ENCODE measurements at regions not wholly inside any gene's neighbourhood (a gene's known extent, or its start where the extent isn't known, plus 50 kb on each side); places are given as distances from the start of the nearest gene placed in this dataset.

DNA sequence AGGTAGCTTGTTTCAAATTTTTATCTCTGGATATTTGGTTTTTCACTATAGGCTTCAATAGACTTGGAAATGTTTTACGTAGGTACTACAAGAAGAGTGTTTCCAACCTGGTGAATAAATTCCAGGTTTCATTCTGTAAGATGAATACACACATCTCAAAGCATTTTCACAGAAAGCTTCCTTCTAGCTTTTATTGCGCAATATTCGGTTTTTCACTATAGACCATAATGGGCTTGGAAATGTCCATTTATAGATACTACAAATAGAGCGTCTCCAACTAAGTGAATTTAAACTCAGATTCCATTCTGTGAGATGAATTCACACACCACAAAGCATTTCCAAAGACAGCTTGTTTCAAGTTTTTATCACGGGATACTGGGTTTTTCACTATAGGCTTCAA lies 857.7 kb upstream of the HS3ST1 start:
- Histone ChIP-seq H3K4me1 (no peaks in the 10 kb centered on the region), H3K27me3 (no peaks in the 10 kb centered on the region), H3K9me3 (no peaks in the 10 kb centered on the region), H3K4me3 (no peak overlapping the region), H3K27ac (no peak overlapping the region), H3K36me3 (no peaks in the 10 kb centered on the region)
- DNase-seq (no peak), ATAC-seq (no peak)
- in situ Hi-C loops (cut with MboI; ENCODE audit: low sequenced_read_pairs in 4 of 4): no loop called here
- intact Hi-C loops (cut with DNase I; ENCODE audit: low total_unique reads): no loop called here
- TF ChIP-seq, protein P1, sequence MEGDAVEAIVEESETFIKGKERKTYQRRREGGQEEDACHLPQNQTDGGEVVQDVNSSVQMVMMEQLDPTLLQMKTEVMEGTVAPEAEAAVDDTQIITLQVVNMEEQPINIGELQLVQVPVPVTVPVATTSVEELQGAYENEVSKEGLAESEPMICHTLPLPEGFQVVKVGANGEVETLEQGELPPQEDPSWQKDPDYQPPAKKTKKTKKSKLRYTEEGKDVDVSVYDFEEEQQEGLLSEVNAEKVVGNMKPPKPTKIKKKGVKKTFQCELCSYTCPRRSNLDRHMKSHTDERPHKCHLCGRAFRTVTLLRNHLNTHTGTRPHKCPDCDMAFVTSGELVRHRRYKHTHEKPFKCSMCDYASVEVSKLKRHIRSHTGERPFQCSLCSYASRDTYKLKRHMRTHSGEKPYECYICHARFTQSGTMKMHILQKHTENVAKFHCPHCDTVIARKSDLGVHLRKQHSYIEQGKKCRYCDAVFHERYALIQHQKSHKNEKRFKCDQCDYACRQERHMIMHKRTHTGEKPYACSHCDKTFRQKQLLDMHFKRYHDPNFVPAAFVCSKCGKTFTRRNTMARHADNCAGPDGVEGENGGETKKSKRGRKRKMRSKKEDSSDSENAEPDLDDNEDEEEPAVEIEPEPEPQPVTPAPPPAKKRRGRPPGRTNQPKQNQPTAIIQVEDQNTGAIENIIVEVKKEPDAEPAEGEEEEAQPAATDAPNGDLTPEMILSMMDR (IDR thresholded peaks at IDR 0.05 in 4 of 5, conservative IDR thresholded peaks at IDR 0.05 in 1 of 5): no peak
- TF ChIP-seq POLR2A (IDR thresholded peaks at IDR 0.05): no peak

DNA sequence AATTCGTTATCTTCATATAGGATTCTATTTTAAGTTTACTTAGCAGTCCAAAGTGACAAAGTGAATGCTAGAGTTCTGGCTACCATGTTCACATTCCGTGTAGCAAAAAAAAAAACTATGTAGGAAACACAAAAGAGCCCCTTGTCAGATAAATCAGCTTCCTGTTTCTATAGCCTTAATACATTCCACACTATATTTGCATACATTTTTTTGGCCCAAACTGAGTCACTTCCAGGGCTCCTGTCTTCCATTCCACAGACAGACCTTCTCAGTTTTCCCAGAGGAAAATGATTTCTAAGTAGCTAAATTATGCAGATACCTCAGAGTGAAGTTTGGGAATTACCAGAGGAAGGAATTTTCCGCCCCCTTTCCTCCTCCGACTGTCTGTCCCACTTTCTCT lies 841.9 kb upstream of the HS3ST1 start:
- Histone ChIP-seq H3K27me3 (no peaks in the 10 kb centered on the region), H3K4me1 (no peaks in the 10 kb centered on the region), H3K36me3 (no peaks in the 10 kb centered on the region), H3K9me3 (no peaks in the 10 kb centered on the region), H3K4me3 (no peak overlapping the region), H3K27ac (no peak overlapping the region)
- TF ChIP-seq, protein P1 (IDR thresholded peaks at IDR 0.05 in 4 of 5, conservative IDR thresholded peaks at IDR 0.05 in 1 of 5): no peak
- TF ChIP-seq POLR2A (IDR thresholded peaks at IDR 0.05): no peak
- intact Hi-C loops (cut with DNase I; ENCODE audit: low total_unique reads) (no loop called here), in situ Hi-C loops (cut with MboI; ENCODE audit: low sequenced_read_pairs in 4 of 4) (no loop called here)
- ATAC-seq (no peak), DNase-seq (no peak)

DNA sequence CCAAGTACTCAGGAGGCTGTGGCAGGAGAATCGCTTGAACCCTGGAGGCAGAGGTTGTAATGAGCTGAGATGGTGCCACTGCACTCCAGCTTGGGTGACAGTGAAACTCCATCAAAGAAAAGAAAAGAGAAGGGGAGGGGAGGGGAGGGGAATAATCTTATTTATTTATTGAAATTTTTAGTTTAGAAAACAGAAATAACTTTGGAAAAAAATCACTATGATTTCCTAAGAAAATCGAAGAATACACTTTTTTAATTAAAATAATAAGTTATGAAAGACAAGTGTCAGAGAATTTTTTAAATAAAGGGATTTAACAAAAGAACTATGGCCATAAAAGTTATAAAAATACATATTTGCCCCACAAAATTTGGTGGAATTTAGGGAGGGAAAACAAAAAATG lies 836.9 kb upstream of the HS3ST1 start:
- ATAC-seq (no peak), DNase-seq (no peak)
- no peak overlapping the region for H3K4me3 ChIP-seq
- TF ChIP-seq, protein P1 (IDR thresholded peaks at IDR 0.05 in 4 of 5, conservative IDR thresholded peaks at IDR 0.05 in 1 of 5): no peak
- no peaks in the 10 kb centered on the region for H3K27me3 ChIP-seq
- H3K36me3 ChIP-seq: no peaks in the 10 kb centered on the region
- no peak overlapping the region for H3K27ac ChIP-seq
- H3K9me3 ChIP-seq: no peaks in the 10 kb centered on the region
- no peaks in the 10 kb centered on the region for H3K4me1 ChIP-seq
- intact Hi-C loops (cut with DNase I; ENCODE audit: low total_unique reads) (no loop called here), in situ Hi-C loops (cut with MboI; ENCODE audit: low sequenced_read_pairs in 4 of 4) (no loop called here)

DNA sequence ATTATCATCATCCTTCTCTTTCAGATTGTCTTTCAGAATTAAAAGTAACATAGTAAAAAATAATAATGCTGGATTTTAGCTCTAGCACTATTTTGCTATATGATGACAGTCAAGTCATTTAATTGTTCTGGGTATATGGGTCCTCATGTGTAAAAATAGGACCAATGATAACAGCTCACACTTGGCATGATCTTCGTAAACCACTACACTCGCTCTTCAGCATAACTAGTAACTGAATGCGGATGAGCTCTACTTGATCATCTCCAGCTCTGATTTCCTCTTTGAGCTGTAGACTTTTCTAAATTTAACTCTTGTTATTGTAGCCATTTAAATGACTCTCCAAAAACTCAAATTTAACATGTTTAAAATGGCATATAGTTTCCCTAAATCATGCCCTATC lies 831.8 kb upstream of the HS3ST1 start:
- H3K36me3 ChIP-seq: no peaks in the 10 kb centered on the region
- DNase-seq: no peak
- TF ChIP-seq, protein P1 (IDR thresholded peaks at IDR 0.05 in 4 of 5, conservative IDR thresholded peaks at IDR 0.05 in 1 of 5): no peak
- TF ChIP-seq POLR2A (IDR thresholded peaks at IDR 0.05): no peak
- in situ Hi-C loops (cut with MboI; ENCODE audit: low sequenced_read_pairs in 4 of 4) (no loop called here), intact Hi-C loops (cut with DNase I; ENCODE audit: low total_unique reads) (no loop called here)
- no peak overlapping the region for H3K4me3 ChIP-seq
- H3K27ac ChIP-seq: no peak overlapping the region
- H3K4me1 ChIP-seq: no peaks in the 10 kb centered on the region
- ATAC-seq: no peak
- no peaks in the 10 kb centered on the region for H3K27me3 ChIP-seq
- H3K9me3 ChIP-seq: no peaks in the 10 kb centered on the region

DNA sequence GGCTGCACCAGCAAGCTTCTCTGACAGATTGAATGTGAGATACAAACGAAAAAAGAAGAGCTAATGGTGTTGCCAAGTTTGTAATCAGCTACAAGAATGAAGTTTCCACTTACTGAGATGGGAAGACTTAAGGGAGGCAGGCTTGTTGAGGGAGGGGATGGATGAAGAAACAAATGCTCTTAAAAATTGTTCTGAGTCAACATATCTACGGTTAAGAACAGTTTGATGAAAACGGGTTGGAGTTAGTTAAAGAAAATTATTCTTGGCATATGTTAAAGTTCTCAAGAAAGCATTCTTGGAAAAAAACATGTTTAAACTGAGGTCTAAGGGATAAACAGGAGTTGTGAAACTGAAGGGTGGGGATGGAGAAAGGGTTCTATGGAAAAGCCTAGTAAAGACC lies 816.3 kb upstream of the HS3ST1 start:
- intact Hi-C loops (cut with DNase I; ENCODE audit: low total_unique reads): no loop called here
- TF ChIP-seq, protein P1 (IDR thresholded peaks at IDR 0.05 in 4 of 5, conservative IDR thresholded peaks at IDR 0.05 in 1 of 5): no peak
- TF ChIP-seq POLR2A (IDR thresholded peaks at IDR 0.05): no peak
- Histone ChIP-seq H3K9me3 (no peaks in the 10 kb centered on the region), H3K36me3 (no peaks in the 10 kb centered on the region), H3K4me3 (no peak overlapping the region), H3K27me3 (no peaks in the 10 kb centered on the region), H3K4me1 (no peaks in the 10 kb centered on the region), H3K27ac (no peak overlapping the region)
- in situ Hi-C loops (cut with MboI; ENCODE audit: low sequenced_read_pairs in 4 of 4): no loop called here
- no peak for DNase-seq
- no peak for ATAC-seq
